Lung (tissue), 11 donors: ENCODE measurements at regions not wholly inside any gene's neighbourhood (a gene's known extent, or its start where the extent isn't known, plus 50 kb on each side); places are given as distances from the start of the nearest gene placed in this dataset.

Experiments
- ATAC-seq: fragments of 200-7000 bp; cut with Tn5 transposase; one replicate; pipeline ENCODE4 v1.9.1; 2020; ENCODE audit warnings: moderate number of reproducible peaks; ENCODE audit not compliant: insufficient read depth, low FRiP score
- DNase-seq, 3 donors: peaks; one replicate each; pipeline ENCODE4 v3.0.0-alpha.2; 2013 to 2017
- H3K27ac ChIP-seq, 2 donors: one replicate each; pipeline ENCODE4 v1.5.1; 2013; ENCODE audit warnings: mild to moderate bottlenecking in 2 of 2, moderate library complexity in 2 of 2, control low read depth in 1 of 2, inconsistent platforms in 1 of 2, low read depth in 1 of 2, low read length in 1 of 2
- H3K27me3 ChIP-seq, 3 donors: one replicate each; pipeline ENCODE4 v1.5.1; 2013; ENCODE audit warnings: low read length in 2 of 3; ENCODE audit not compliant: control insufficient read depth in 3 of 3, insufficient read depth in 3 of 3
- H3K36me3 ChIP-seq, 4 donors: one replicate each; pipeline ENCODE4 v1.5.1; 2013; ENCODE audit warnings: low read length in 4 of 4, mild to moderate bottlenecking in 1 of 4, moderate library complexity in 1 of 4; ENCODE audit not compliant: control insufficient read depth in 4 of 4, insufficient read depth in 4 of 4
- H3K4me1 ChIP-seq, 5 donors: one replicate each; pipeline ENCODE4 v1.5.1; 2013; ENCODE audit warnings: low read length in 5 of 5, mild to moderate bottlenecking in 2 of 5, moderate library complexity in 1 of 5; ENCODE audit not compliant: control insufficient read depth in 5 of 5, insufficient read depth in 5 of 5
- H3K4me3 ChIP-seq: one replicate; pipeline ENCODE4 v1.5.1; 2013; ENCODE audit warnings: mild to moderate bottlenecking, control low read depth, moderate library complexity
- H3K9ac ChIP-seq, 2 donors: one replicate each; pipeline ENCODE4 v1.5.1; 2013; ENCODE audit warnings: low read length in 2 of 2, control low read depth in 1 of 2; ENCODE audit not compliant: insufficient read depth in 1 of 2
- H3K9me3 ChIP-seq, 4 donors: one replicate each; pipeline ENCODE4 v1.5.1; 2013; ENCODE audit warnings: low read length in 3 of 4, mild to moderate bottlenecking in 1 of 4, moderate library complexity in 1 of 4; ENCODE audit not compliant: control insufficient read depth in 4 of 4, insufficient read depth in 3 of 4
- WGBS, 2 donors: extraction: QIAGEN DNeasy Blood & Tissue Kit; methylation state at CpG; one replicate each; pipeline ENCODE4 v1.1.7; 2013; 5-methylcytosine and 5-hydroxymethylcytosine counted together
- TF ChIP-seq, protein P1 (sequence below): IDR thresholded peaks from 2 replicates; pipeline ENCODE4 v1.5.1; 2012; ENCODE audit warnings: mild to moderate bottlenecking; ENCODE audit errors: control extremely low read depth, extremely low read depth
- donor health status: control.
- donor health status: control.
- donor health status: Bipolar disorder and iron deficiency.
- donor health status: healthy.
- donor health status: DM: yes; HTN: yes; CAD: no.

DNA sequence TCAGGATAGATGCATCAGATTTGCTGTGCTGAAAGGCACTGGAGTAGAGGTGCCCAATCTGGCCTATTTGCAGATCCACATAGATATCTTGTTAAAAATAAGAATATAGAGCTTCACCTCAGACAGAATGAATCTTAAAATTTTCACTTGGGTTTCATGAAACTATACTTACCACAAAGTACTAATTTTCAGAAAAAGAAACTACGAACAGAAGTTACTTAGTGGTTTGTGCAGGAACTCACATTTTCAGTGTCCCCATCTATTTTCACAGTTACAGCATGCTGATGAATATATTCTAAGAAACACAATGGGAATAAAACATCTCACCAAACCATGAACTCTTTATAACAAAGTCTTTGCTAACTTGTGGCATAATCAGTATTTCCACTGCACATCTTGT, 449.4 kb downstream of the RERGL start:
- H3K4me1 ChIP-seq: no peaks in the 10 kb centered on the region
- peaks cover 0 to 4% (median 0%) of the 10 kb centered on the region in 3 donors for H3K27me3 ChIP-seq
- DNase-seq (no peak), ATAC-seq (no peak)
- no peaks in the 10 kb centered on the region for H3K36me3 ChIP-seq
- no peak overlapping the region for H3K9ac ChIP-seq
- WGBS, 2 donors: 87 to 92% methylated on average over 1 of the region's 1 CpG
- TF ChIP-seq, protein P1, sequence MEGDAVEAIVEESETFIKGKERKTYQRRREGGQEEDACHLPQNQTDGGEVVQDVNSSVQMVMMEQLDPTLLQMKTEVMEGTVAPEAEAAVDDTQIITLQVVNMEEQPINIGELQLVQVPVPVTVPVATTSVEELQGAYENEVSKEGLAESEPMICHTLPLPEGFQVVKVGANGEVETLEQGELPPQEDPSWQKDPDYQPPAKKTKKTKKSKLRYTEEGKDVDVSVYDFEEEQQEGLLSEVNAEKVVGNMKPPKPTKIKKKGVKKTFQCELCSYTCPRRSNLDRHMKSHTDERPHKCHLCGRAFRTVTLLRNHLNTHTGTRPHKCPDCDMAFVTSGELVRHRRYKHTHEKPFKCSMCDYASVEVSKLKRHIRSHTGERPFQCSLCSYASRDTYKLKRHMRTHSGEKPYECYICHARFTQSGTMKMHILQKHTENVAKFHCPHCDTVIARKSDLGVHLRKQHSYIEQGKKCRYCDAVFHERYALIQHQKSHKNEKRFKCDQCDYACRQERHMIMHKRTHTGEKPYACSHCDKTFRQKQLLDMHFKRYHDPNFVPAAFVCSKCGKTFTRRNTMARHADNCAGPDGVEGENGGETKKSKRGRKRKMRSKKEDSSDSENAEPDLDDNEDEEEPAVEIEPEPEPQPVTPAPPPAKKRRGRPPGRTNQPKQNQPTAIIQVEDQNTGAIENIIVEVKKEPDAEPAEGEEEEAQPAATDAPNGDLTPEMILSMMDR: no peak
- H3K27ac ChIP-seq: no peak overlapping the region
- H3K9me3 ChIP-seq: no peaks in the 10 kb centered on the region
- no peak overlapping the region for H3K4me3 ChIP-seq

GRCh38 chr12:17618831-17619230, 471.2 kb downstream of the RERGL start:
- WGBS, 2 donors: 72 to 77% methylated on average over 2 of the region's 2 CpGs
- Histone ChIP-seq H3K36me3 (no peaks in the 10 kb centered on the region), H3K27me3 (no peaks in the 10 kb centered on the region), H3K4me1 (no peaks in the 10 kb centered on the region), H3K27ac (no peak overlapping the region), H3K9me3 (peaks cover 0 to 4% (median 0%) of the 10 kb centered on the region in 4 donors), H3K4me3 (no peak overlapping the region), H3K9ac (no peak overlapping the region)
- TF ChIP-seq, protein P1: no peak
- DNase-seq (no peak), ATAC-seq (no peak)

DNA sequence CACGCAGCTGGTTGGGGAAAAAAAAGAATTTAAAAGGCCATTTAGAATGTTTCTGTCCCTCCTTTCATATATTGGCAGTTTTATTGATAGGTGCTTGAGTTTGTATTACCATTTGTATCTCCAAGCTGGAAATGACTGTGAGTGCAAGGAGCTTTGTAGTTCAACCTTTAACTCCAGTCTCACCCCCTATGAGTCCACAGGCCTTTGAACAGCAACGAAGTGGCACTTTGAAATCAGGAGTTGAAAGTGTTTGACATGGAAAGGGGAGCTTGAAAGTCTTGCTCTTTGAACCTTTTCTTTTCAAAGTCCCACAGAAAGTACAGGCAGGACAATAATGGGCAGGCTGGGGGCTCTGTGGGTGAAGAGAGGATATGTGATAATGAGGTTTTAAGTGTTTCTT, 480.3 kb downstream of the RERGL start:
- DNase-seq: no peak
- TF ChIP-seq, protein P1: no peak
- Histone ChIP-seq H3K36me3 (no peaks in the 10 kb centered on the region), H3K4me1 (no peaks in the 10 kb centered on the region), H3K4me3 (no peak overlapping the region), H3K9ac (no peak overlapping the region), H3K27me3 (no peaks in the 10 kb centered on the region), H3K27ac (no peak overlapping the region), H3K9me3 (peaks cover 0 to 3% (median 0%) of the 10 kb centered on the region in 4 donors)
- WGBS, 2 donors: 36 to 50% methylated on average over 2 of the region's 2 CpGs
- ATAC-seq: no peak

DNA sequence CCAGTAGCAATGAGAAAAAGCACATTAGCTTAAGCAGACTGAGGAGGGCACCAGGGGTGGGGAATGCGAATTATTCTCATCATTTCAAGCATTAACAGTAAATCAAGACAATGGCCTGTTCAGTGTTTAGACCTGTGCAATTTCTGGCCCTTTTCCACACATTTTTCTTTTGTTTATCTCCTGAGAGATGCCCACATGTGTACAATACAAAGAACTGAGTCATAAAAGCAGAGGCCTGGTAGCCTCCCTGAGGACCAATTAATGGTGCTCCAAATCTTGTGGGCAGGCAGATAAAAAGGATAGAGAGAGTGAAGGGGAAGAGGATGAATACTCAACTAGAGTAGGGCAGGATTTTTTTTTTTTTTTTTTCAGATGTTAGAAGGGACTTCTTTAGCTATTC, 480.8 kb downstream of the RERGL start:
- TF ChIP-seq, protein P1: no peak
- 76 to 77% methylated on average over 1 of the region's 1 CpG for WGBS, 2 donors
- DNase-seq: no peak

More for the DNA sequence above, 480.8 kb downstream of the RERGL start:
- no peak overlapping the region for H3K9ac ChIP-seq
- no peak overlapping the region for H3K4me3 ChIP-seq
- no peak overlapping the region for H3K27ac ChIP-seq
- H3K36me3 ChIP-seq: no peaks in the 10 kb centered on the region
- no peak for ATAC-seq
- H3K4me1 ChIP-seq: no peaks in the 10 kb centered on the region
- peaks cover 0 to 3% (median 0%) of the 10 kb centered on the region in 4 donors for H3K9me3 ChIP-seq
- H3K27me3 ChIP-seq: no peaks in the 10 kb centered on the region
